WTC11 (cell line): ENCODE measurements at regions not wholly inside any gene's neighbourhood (a gene's known extent, or its start where the extent isn't known, plus 50 kb on each side); places are given as distances from the start of the nearest gene placed in this dataset.

Experiments
- CREM ChIP-seq: sonication (generic); formaldehyde crosslinking; IDR thresholded peaks from 2 replicates; pipeline ENCODE4 v1.8.1; 2022; ENCODE audit warnings: mild to moderate bottlenecking, missing genetic modification reagents, moderate library complexity
- FOXJ3 ChIP-seq: sonication (generic); formaldehyde crosslinking; IDR thresholded peaks from 2 replicates; pipeline ENCODE4 v1.9.0; 2021; ENCODE audit warnings: missing genetic modification reagents, mild to moderate bottlenecking, borderline replicate concordance
- GABPB1 ChIP-seq: sonication (generic); formaldehyde crosslinking; IDR thresholded peaks from 2 replicates; pipeline ENCODE4 v1.8.1; 2023; ENCODE audit warnings: mild to moderate bottlenecking, missing genetic modification reagents
- MAX ChIP-seq: sonication (generic); formaldehyde crosslinking; IDR thresholded peaks from 2 replicates; pipeline ENCODE4 v1.8.0; 2022; ENCODE audit warnings: mild to moderate bottlenecking, missing genetic modification reagents
- MLX ChIP-seq: sonication (generic); formaldehyde crosslinking; IDR thresholded peaks from 2 replicates; pipeline ENCODE4 v1.8.1; 2023; ENCODE audit warnings: mild to moderate bottlenecking, missing genetic modification reagents, moderate library complexity
- NR1H2 ChIP-seq: sonication (generic); formaldehyde crosslinking; IDR thresholded peaks from 2 replicates; pipeline ENCODE4 v1.9.0; 2021; ENCODE audit warnings: mild to moderate bottlenecking, moderate library complexity, missing genetic modification reagents
- TEAD4 ChIP-seq: sonication (generic); formaldehyde crosslinking; IDR thresholded peaks from 2 replicates; pipeline ENCODE4 v1.8.0; 2022; ENCODE audit warnings: mild to moderate bottlenecking, missing genetic modification reagents
- ZNF512 ChIP-seq: sonication (generic); formaldehyde crosslinking; IDR thresholded peaks from 2 replicates; pipeline ENCODE4 v1.8.1; 2022; ENCODE audit warnings: missing genetic modification reagents, borderline replicate concordance
- TF ChIP-seq, protein P1 (sequence below): fragments of 200-600 bp; IDR thresholded peaks from 2 replicates; pipeline ENCODE4 v1.8.0; 2022; ENCODE audit warnings: antibody characterized with exemption
- TF ChIP-seq, protein P2 (sequence below): sonication (generic); formaldehyde crosslinking; IDR thresholded peaks from 2 replicates; pipeline ENCODE4 v1.8.1; 2023; ENCODE audit warnings: mild to moderate bottlenecking, moderate library complexity, missing genetic modification reagents
- TF ChIP-seq, protein P3 (sequence below): sonication (generic); formaldehyde crosslinking; IDR thresholded peaks from 2 replicates; pipeline ENCODE4 v1.8.1; 2022; ENCODE audit warnings: low read depth, mild to moderate bottlenecking, moderate library complexity, missing genetic modification reagents, borderline replicate concordance

- TF ChIP-seq, protein P1, sequence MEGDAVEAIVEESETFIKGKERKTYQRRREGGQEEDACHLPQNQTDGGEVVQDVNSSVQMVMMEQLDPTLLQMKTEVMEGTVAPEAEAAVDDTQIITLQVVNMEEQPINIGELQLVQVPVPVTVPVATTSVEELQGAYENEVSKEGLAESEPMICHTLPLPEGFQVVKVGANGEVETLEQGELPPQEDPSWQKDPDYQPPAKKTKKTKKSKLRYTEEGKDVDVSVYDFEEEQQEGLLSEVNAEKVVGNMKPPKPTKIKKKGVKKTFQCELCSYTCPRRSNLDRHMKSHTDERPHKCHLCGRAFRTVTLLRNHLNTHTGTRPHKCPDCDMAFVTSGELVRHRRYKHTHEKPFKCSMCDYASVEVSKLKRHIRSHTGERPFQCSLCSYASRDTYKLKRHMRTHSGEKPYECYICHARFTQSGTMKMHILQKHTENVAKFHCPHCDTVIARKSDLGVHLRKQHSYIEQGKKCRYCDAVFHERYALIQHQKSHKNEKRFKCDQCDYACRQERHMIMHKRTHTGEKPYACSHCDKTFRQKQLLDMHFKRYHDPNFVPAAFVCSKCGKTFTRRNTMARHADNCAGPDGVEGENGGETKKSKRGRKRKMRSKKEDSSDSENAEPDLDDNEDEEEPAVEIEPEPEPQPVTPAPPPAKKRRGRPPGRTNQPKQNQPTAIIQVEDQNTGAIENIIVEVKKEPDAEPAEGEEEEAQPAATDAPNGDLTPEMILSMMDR: no peak
- TF ChIP-seq NR1H2 (CRISPR knock-in tag) (no peak), MLX (CRISPR knock-in tag) (no peak), GABPB1 (no peak), ZNF512 (CRISPR knock-in tag) (no peak), FOXJ3 (CRISPR knock-in tag) (no peak), TEAD4 (CRISPR knock-in tag) (no peak), CREM (CRISPR knock-in tag) (no peak), MAX (CRISPR knock-in tag) (no peak)
- TF ChIP-seq, protein P2, sequence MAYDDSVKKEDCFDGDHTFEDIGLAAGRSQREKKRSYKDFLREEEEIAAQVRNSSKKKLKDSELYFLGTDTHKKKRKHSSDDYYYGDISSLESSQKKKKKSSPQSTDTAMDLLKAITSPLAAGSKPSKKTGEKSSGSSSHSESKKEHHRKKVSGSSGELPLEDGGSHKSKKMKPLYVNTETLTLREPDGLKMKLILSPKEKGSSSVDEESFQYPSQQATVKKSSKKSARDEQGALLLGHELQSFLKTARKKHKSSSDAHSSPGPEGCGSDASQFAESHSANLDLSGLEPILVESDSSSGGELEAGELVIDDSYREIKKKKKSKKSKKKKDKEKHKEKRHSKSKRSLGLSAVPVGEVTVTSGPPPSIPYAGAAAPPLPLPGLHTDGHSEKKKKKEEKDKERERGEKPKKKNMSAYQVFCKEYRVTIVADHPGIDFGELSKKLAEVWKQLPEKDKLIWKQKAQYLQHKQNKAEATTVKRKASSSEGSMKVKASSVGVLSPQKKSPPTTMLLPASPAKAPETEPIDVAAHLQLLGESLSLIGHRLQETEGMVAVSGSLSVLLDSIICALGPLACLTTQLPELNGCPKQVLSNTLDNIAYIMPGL: no peak
- TF ChIP-seq, protein P3, sequence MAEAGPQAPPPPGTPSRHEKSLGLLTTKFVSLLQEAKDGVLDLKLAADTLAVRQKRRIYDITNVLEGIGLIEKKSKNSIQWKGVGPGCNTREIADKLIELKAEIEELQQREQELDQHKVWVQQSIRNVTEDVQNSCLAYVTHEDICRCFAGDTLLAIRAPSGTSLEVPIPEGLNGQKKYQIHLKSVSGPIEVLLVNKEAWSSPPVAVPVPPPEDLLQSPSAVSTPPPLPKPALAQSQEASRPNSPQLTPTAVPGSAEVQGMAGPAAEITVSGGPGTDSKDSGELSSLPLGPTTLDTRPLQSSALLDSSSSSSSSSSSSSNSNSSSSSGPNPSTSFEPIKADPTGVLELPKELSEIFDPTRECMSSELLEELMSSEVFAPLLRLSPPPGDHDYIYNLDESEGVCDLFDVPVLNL (CRISPR knock-in tag): no peak
Observed at GRCh38 chr15:70206668-70207067, 109.0 kb upstream of the TLE3 start.
